PFSK-1 (cell line): ENCODE measurements at regions not wholly inside any gene's neighbourhood (a gene's known extent, or its start where the extent isn't known, plus 50 kb on each side); places are given as distances from the start of the nearest gene placed in this dataset.

Experiments
- POLR2AphosphoS5 ChIP-seq: IDR thresholded peaks from 2 replicates; pipeline ENCODE4 v1.6.1; 2012; ENCODE audit warnings: low read depth, mild to moderate bottlenecking, control low read depth, low read length, moderate library complexity
- SIN3A ChIP-seq: IDR thresholded peaks from 2 replicates; pipeline ENCODE4 v1.6.1; 2012; ENCODE audit warnings: mild to moderate bottlenecking, low read length, moderate library complexity, borderline replicate concordance; ENCODE audit not compliant: insufficient read depth
- TF ChIP-seq, protein P1 (sequence below), 2 experiments: IDR thresholded peaks; 2 replicates each; pipeline versions ENCODE4 v1.6.1 to v1.8.0; 2011 to 2012; ENCODE audit warnings: low read depth in 2 of 2, low read length in 2 of 2, control low read depth in 1 of 2, inconsistent platforms in 1 of 2, mild to moderate bottlenecking in 1 of 2, moderate library complexity in 1 of 2; ENCODE audit not compliant: insufficient read depth in 1 of 2

DNA sequence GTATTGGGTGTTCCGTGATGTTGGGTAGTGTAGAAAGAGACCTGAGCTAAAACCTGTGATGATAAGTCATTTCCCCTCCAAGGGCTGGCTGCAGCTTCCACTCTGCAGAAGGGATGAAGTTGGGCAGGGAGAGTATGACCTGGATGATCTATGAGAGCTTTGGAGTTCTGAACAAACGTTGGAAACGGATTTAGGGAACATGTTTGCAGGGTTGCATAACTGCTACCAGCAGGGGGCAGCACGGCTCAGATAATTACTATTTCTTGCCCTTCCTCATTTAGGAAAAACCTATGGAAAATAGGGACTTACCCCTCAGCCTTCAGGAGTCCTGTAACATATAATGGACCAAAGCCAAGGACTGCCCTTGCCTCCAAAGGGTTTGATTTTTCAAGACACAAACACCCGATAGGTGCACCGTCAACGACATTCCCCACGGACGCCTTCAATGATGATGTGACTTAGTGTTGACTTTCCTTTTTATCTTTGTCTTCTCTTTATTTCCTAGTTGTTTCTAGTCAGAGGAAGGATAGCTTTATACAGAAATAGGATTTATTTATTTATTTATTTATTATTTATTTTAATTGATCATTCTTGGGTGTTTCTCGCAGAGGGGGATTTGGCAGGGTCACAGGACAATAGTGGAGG, 164.9 kb upstream of the SASH1 start:
- TF ChIP-seq SIN3A: no peak
- no peak for TF ChIP-seq POLR2AphosphoS5
- TF ChIP-seq, protein P1, sequence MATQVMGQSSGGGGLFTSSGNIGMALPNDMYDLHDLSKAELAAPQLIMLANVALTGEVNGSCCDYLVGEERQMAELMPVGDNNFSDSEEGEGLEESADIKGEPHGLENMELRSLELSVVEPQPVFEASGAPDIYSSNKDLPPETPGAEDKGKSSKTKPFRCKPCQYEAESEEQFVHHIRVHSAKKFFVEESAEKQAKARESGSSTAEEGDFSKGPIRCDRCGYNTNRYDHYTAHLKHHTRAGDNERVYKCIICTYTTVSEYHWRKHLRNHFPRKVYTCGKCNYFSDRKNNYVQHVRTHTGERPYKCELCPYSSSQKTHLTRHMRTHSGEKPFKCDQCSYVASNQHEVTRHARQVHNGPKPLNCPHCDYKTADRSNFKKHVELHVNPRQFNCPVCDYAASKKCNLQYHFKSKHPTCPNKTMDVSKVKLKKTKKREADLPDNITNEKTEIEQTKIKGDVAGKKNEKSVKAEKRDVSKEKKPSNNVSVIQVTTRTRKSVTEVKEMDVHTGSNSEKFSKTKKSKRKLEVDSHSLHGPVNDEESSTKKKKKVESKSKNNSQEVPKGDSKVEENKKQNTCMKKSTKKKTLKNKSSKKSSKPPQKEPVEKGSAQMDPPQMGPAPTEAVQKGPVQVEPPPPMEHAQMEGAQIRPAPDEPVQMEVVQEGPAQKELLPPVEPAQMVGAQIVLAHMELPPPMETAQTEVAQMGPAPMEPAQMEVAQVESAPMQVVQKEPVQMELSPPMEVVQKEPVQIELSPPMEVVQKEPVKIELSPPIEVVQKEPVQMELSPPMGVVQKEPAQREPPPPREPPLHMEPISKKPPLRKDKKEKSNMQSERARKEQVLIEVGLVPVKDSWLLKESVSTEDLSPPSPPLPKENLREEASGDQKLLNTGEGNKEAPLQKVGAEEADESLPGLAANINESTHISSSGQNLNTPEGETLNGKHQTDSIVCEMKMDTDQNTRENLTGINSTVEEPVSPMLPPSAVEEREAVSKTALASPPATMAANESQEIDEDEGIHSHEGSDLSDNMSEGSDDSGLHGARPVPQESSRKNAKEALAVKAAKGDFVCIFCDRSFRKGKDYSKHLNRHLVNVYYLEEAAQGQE (IDR thresholded peaks at IDR 0.05; ENCODE audit: insufficient read depth in 1 of 2, low read depth in 2 of 2, low read length in 2 of 2): no peak
